BE2C (cell line): ENCODE measurements at regions not wholly inside any gene's neighbourhood (a gene's known extent, or its start where the extent isn't known, plus 50 kb on each side); places are given as distances from the start of the nearest gene placed in this dataset.

Experiments used
- DNase-seq: peaks from one replicate; pipeline ENCODE4 v3.0.0-alpha.2; 2020
- H3K27me3 ChIP-seq: fragments of 250-450 bp; sonication (Bioruptor Pico); 2 replicates; pipeline ENCODE4 v1.5.1; 2020; ENCODE audit warnings: mild to moderate bottlenecking
- H3K36me3 ChIP-seq: fragments of 250-450 bp; sonication (Bioruptor Pico); 2 replicates; pipeline ENCODE4 v1.5.1; 2020; ENCODE audit warnings: mild to moderate bottlenecking
- H3K4me1 ChIP-seq: fragments of 250-450 bp; sonication (Bioruptor Pico); 2 replicates; pipeline ENCODE4 v1.5.1; 2020
- H3K4me3 ChIP-seq: 2 replicates; pipeline ENCODE4 v1.5.1; 2011; ENCODE audit warnings: low read depth, low read length
- H3K9me3 ChIP-seq: fragments of 250-450 bp; sonication (Bioruptor Pico); 2 replicates; pipeline ENCODE4 v1.5.1; 2020
- CTCF ChIP-seq: IDR thresholded peaks from 2 replicates; pipeline ENCODE4 v1.5.1; 2012; ENCODE audit warnings: mild to moderate bottlenecking, low read depth, low read length

DNA sequence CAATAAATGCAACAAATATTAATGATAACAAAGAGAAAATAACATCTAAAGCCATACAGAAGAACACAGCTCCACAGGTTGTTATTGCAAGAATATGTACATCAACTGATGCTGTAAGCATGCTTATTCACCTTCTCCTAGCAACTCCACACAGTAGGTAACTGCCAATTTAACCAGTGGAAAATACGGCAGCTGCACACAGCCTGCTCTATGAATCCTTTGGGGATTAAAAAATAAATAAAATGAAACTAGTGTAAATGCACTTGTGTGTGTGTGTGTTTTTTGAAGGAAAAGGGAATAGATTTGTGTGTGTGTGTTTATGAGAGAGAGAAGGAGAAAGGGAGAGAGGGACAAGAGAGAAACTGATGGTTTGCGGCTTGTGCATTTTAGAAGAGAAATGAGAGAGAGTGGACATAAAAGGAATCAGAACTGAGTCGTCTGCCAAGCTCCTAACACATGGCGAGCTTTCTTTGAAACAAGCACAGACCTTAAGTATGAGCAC, 96.2 kb upstream of the PDE1A start:
- no peak for DNase-seq
- Histone ChIP-seq H3K36me3 (no peaks in the 10 kb centered on the region), H3K9me3 (no peaks in the 10 kb centered on the region), H3K4me3 (no peak overlapping the region), H3K4me1 (no peaks in the 10 kb centered on the region), H3K27me3 (no peaks in the 10 kb centered on the region)
- TF ChIP-seq CTCF: no peak

- H3K4me1 ChIP-seq: no peaks in the 10 kb centered on the region
- no peaks in the 10 kb centered on the region for H3K27me3 ChIP-seq
- no peak overlapping the region for H3K4me3 ChIP-seq
- H3K9me3 ChIP-seq: no peaks in the 10 kb centered on the region
- TF ChIP-seq CTCF: no peak
- DNase-seq: no peak
- H3K36me3 ChIP-seq: no peaks in the 10 kb centered on the region
Observed at GRCh38 chr2:182530636-182531035, 103.8 kb upstream of the PDE1A start.

GRCh38 chr2:182540252-182540651, 113.4 kb upstream of the PDE1A start:
- DNase-seq: no peak
- H3K4me1 ChIP-seq: peaks cover 2% of the 10 kb centered on the region; the same call in 1 of the 2 replicates
- H3K36me3 ChIP-seq: no peaks in the 10 kb centered on the region
- TF ChIP-seq CTCF: no peak
- H3K9me3 ChIP-seq: no peaks in the 10 kb centered on the region
- H3K27me3 ChIP-seq: no peaks in the 10 kb centered on the region
- H3K4me3 ChIP-seq: no peak overlapping the region

GRCh38 chr2:182541268-182541667, 114.4 kb upstream of the PDE1A start:
- Histone ChIP-seq H3K27me3 (no peaks in the 10 kb centered on the region), H3K4me3 (no peak overlapping the region), H3K4me1 (peaks cover 2% of the 10 kb centered on the region; the same call in 1 of the 2 replicates), H3K36me3 (no peaks in the 10 kb centered on the region), H3K9me3 (no peaks in the 10 kb centered on the region)
- no peak for TF ChIP-seq CTCF
- DNase-seq: no peak

- H3K27me3 ChIP-seq: no peaks in the 10 kb centered on the region
- TF ChIP-seq CTCF: no peak
- H3K9me3 ChIP-seq: no peaks in the 10 kb centered on the region
- peak; percentile 13 for DNase-seq
- H3K4me3 ChIP-seq: no peak overlapping the region
- peaks cover 2% of the 10 kb centered on the region; the same call in 1 of the 2 replicates for H3K4me1 ChIP-seq
- no peaks in the 10 kb centered on the region for H3K36me3 ChIP-seq
Observed at GRCh38 chr2:182542501-182543258, 115.8 kb upstream of the PDE1A start.

DNA sequence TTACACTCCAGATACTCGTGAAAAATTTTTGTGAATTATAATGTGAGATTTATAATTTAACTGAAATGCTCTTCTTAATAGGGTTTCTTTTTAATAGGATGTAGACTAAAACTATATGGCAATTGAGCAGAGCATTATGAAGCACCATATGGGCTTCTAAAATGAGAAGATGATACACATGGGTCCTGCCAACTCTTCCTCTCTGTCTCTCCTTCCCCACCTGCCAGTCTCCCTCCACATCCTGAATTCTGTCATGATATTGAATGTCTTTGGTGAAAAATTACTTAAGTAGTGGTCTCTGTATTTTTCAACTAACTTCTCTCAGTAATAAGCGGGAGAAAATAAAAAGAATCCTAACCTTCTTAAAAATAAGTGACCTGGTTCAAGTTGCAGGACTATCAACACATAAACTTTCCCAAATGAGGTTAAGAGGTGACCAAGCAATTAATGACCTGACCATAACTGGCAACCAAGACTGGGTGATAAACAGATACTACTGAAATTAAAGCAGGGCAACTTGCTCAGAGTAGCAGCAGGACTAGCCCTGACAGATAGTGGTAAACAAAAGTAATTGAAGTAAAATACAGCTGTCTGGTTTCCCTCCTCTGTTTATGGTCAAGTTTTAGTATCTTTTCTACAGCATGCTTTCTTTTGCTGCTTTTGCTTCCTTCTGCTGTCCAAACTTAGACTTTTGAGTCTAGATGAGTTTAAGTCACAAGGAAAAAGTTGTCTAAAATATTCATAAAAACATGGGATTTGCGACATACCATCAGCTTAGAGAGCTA, 117.1 kb upstream of the PDE1A start:
- H3K4me1 ChIP-seq: peaks cover 2% of the 10 kb centered on the region; the same call in 1 of the 2 replicates
- H3K27me3 ChIP-seq: no peaks in the 10 kb centered on the region
- no peaks in the 10 kb centered on the region for H3K9me3 ChIP-seq
- H3K4me3 ChIP-seq: no peak overlapping the region
- no peak for TF ChIP-seq CTCF
- no peak for DNase-seq
- no peaks in the 10 kb centered on the region for H3K36me3 ChIP-seq
